PC-9 (cell line): ENCODE measurements at regions not wholly inside any gene's neighbourhood (a gene's known extent, or its start where the extent isn't known, plus 50 kb on each side); places are given as distances from the start of the nearest gene placed in this dataset.

Experiments
- EZH2 ChIP-seq: fragments of 200-600 bp; sonication (generic); IDR thresholded peaks from 2 replicates; pipeline ENCODE4 v1.8.0; 2017; ENCODE audit warnings: antibody characterized with exemption, low read depth
- TF ChIP-seq, protein P1 (sequence below): fragments of 200-600 bp; sonication (generic); conservative IDR thresholded peaks from 2 replicates; pipeline ENCODE4 v1.6.1; 2017; ENCODE audit warnings: mixed run types, antibody characterized with exemption, mild to moderate bottlenecking, moderate library complexity

DNA sequence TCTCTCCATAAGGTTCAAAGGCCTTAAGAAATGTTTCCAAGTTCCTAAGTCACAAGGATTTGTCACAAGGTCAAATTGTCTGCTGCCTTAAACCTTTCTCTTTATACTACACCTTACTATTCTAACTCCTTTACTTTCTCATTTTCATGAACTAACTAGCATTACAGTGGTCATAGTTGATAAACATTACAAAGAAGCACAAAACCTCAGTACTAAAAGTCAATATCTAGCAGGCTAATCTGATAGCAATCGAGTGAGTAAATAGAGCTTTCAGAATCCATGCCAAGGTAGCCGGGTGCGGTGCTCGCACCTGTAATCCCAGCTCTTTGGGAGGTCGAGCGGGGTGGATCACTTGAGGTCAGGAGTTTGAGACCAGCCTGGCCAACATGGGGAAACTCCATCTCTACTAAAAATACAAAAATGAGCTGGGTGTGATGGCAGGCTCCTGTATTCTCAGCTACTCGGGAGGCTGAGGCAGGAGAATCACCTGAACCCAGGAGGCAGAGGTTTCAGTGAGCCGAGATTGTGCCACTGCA, 510.0 kb downstream of the GBA3 start:
- TF ChIP-seq, protein P1, sequence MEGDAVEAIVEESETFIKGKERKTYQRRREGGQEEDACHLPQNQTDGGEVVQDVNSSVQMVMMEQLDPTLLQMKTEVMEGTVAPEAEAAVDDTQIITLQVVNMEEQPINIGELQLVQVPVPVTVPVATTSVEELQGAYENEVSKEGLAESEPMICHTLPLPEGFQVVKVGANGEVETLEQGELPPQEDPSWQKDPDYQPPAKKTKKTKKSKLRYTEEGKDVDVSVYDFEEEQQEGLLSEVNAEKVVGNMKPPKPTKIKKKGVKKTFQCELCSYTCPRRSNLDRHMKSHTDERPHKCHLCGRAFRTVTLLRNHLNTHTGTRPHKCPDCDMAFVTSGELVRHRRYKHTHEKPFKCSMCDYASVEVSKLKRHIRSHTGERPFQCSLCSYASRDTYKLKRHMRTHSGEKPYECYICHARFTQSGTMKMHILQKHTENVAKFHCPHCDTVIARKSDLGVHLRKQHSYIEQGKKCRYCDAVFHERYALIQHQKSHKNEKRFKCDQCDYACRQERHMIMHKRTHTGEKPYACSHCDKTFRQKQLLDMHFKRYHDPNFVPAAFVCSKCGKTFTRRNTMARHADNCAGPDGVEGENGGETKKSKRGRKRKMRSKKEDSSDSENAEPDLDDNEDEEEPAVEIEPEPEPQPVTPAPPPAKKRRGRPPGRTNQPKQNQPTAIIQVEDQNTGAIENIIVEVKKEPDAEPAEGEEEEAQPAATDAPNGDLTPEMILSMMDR, result no peak
- TF ChIP-seq EZH2, result no peak
